K562 (cell line): ENCODE measurements at regions not wholly inside any gene's neighbourhood (a gene's known extent, or its start where the extent isn't known, plus 50 kb on each side); places are given as distances from the start of the nearest gene placed in this dataset.
A peak's percentile ranks its signal among the peaks of the same experiment; 100 is the strongest.

Source experiments
- ARID2 ChIP-seq: fragments of 450-650 bp; IDR thresholded peaks from 2 replicates; pipeline ENCODE4 v1.6.1; 2017; ENCODE audit warnings: antibody characterized with exemption, mild to moderate bottlenecking
- ASH1L ChIP-seq: fragments of 450-650 bp; IDR thresholded peaks from 2 replicates; pipeline ENCODE4 v1.6.1; 2018; ENCODE audit warnings: borderline replicate concordance, mild to moderate bottlenecking, low read depth; ENCODE audit not compliant: partially characterized antibody
- BCOR ChIP-seq: fragments of 450-650 bp; IDR thresholded peaks from 2 replicates; pipeline ENCODE4 v1.6.1; 2016
- BMI1 ChIP-seq: fragments of 150-350 bp; IDR thresholded peaks from 2 replicates; pipeline ENCODE4 v1.6.1; 2014; ENCODE audit warnings: low read length
- CC2D1A ChIP-seq: fragments of 450-650 bp; IDR thresholded peaks from 2 replicates; pipeline ENCODE4 v1.6.1; 2017; ENCODE audit warnings: mild to moderate bottlenecking
- DIDO1 ChIP-seq: fragments of 450-650 bp; IDR thresholded peaks from 2 replicates; pipeline ENCODE4 v1.6.1; 2016; ENCODE audit warnings: low read depth, missing biosample characterization, missing genetic modification characterization
- FOXK2 ChIP-seq, 2 experiments: fragments of 450-650 bp; IDR thresholded peaks in 1 of 2; conservative IDR thresholded peaks in 1 of 2; 2 replicates each; pipeline ENCODE4 v1.6.1; 2016; ENCODE audit warnings: low read depth in 2 of 2, mild to moderate bottlenecking in 1 of 2
- FOXM1 ChIP-seq, 2 experiments: fragments of 450-650 bp in 1 of 2; sonication (generic) in 1 of 2; formaldehyde crosslinking in 1 of 2; IDR thresholded peaks; 2 replicates each; pipeline versions ENCODE4 v1.6.1 to v1.9.0; 2017 to 2022; ENCODE audit warnings: low read depth in 2 of 2, mild to moderate bottlenecking in 2 of 2, missing genetic modification reagents in 1 of 2, moderate library complexity in 1 of 2
- GTF2E2 ChIP-seq: fragments of 200-800 bp; sonication (Bioruptor generic); IDR thresholded peaks from 2 replicates; pipeline ENCODE4 v1.6.1; 2016; ENCODE audit warnings: missing genetic modification characterization, missing compliant biosample characterization
- HDAC3 ChIP-seq: fragments of 450-650 bp; IDR thresholded peaks from 2 replicates; pipeline ENCODE4 v1.6.1; 2018; ENCODE audit warnings: borderline replicate concordance, mild to moderate bottlenecking, moderate library complexity; ENCODE audit not compliant: partially characterized antibody
- JUNB ChIP-seq: fragments of 450-650 bp; formaldehyde crosslinking; conservative IDR thresholded peaks from 2 replicates; pipeline ENCODE4 v1.4.0; 2020; ENCODE audit warnings: mild to moderate bottlenecking
- KDM1A ChIP-seq, 2 experiments: fragments of 450-650 bp; IDR thresholded peaks; 2 replicates each; pipeline ENCODE4 v1.6.1; 2016; ENCODE audit warnings: mild to moderate bottlenecking in 2 of 2
- LARP7 ChIP-seq: fragments of 450-650 bp; IDR thresholded peaks from 2 replicates; pipeline ENCODE4 v1.6.1; 2016
- MYC ChIP-seq, 2 experiments: fragments of 250-450 bp in 1 of 2; sonication (Bioruptor Pico) in 1 of 2; IDR thresholded peaks; 2 replicates each; pipeline versions ENCODE4 v1.5.1 to v1.6.1; 2012 to 2021; ENCODE audit warnings: low read depth in 2 of 2, borderline replicate concordance in 1 of 2, improper control_type of control experiment in 1 of 2, low read length in 1 of 2, mild to moderate bottlenecking in 1 of 2, moderate library complexity in 1 of 2
- RBM22 ChIP-seq: fragments of 200-400 bp; formaldehyde crosslinking; IDR thresholded peaks from 2 replicates; pipeline ENCODE4 v1.6.1; 2018; ENCODE audit warnings: low read length, low read depth; ENCODE audit not compliant: poor library complexity, severe bottlenecking
- RFX5 ChIP-seq: IDR thresholded peaks from 2 replicates; pipeline ENCODE4 v1.6.1; 2011; ENCODE audit warnings: low read depth, mild to moderate bottlenecking, improper control_type of control experiment, low read length
- THRAP3 ChIP-seq: fragments of 450-650 bp; IDR thresholded peaks from 2 replicates; pipeline ENCODE4 v1.6.1; 2016; ENCODE audit warnings: mild to moderate bottlenecking, inconsistent platforms, borderline replicate concordance
- ZKSCAN8 ChIP-seq: fragments of 200-800 bp; sonication (Bioruptor generic); IDR thresholded peaks from 2 replicates; pipeline ENCODE4 v1.6.1; 2016; ENCODE audit warnings: missing genetic modification characterization, missing compliant biosample characterization
- TF ChIP-seq, protein P1 (sequence below): fragments of 450-650 bp; formaldehyde crosslinking; IDR thresholded peaks from 2 replicates; pipeline ENCODE4 v1.4.0; 2022; ENCODE audit warnings: missing genetic modification characterization
- TF ChIP-seq, protein P2 (sequence below): fragments of 250-450 bp; sonication (Bioruptor Pico); IDR thresholded peaks from 2 replicates; pipeline ENCODE4 v1.8.0; 2021; ENCODE audit warnings: moderate library complexity, mild to moderate bottlenecking, inconsistent platforms
- TF ChIP-seq, protein P3 (sequence below): IDR thresholded peaks from 3 replicates; pipeline ENCODE4 v1.6.1; 2011; ENCODE audit warnings: borderline replicate concordance, mild to moderate bottlenecking, moderate library complexity; ENCODE audit not compliant: insufficient read length; ENCODE audit errors: extremely low read depth
- TF ChIP-seq, protein P4 (sequence below), 2 experiments: fragments of 450-650 bp in 1 of 2; sonication (generic) in 1 of 2; formaldehyde crosslinking in 1 of 2; IDR thresholded peaks in 1 of 2; conservative IDR thresholded peaks in 1 of 2; 2 replicates each; pipeline versions ENCODE4 v1.6.1 to v1.8.1; 2016 to 2023; ENCODE audit warnings: mild to moderate bottlenecking in 2 of 2, moderate library complexity in 2 of 2, inconsistent platforms in 1 of 2, missing genetic modification reagents in 1 of 2

DNA sequence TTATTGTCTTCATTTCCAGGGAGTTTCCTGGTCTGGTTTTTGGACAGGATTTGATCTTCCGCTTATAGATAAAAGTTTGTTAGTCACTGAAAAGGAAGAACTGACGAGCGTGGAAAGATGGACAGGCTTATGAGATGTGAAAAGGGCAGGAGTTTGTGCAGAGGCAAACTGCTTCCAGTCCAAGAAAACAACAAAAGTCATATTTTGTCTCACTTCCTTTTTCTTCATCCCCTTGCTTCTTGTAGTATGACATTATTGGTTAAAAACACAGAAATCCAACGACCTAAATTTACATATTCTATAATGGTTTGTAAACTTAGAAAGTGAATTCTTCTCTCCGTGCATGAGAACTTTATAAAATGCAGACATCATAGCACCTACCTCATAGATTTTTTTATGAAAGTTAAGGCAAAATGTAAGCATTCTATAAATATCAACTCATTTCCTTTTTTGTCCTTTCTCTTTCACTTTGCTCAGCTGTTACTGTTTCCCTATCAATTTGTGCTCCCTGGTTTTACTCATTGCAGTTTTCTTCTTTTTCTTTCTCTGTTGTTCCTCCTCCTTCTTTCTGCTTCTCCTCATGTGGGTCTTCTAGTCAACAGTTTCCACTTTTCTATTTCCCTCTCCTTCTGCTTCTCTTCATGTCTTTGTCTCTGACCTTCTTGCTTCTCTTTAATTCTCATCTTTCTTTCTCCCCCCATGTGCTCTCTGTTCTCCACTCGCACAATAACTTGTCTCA, 370.2 kb downstream of the ARL4A start (continued):
- TF ChIP-seq, protein P1, sequence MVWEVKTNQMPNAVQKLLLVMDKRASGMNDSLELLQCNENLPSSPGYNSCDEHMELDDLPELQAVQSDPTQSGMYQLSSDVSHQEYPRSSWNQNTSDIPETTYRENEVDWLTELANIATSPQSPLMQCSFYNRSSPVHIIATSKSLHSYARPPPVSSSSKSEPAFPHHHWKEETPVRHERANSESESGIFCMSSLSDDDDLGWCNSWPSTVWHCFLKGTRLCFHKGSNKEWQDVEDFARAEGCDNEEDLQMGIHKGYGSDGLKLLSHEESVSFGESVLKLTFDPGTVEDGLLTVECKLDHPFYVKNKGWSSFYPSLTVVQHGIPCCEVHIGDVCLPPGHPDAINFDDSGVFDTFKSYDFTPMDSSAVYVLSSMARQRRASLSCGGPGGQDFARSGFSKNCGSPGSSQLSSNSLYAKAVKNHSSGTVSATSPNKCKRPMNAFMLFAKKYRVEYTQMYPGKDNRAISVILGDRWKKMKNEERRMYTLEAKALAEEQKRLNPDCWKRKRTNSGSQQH (CRISPR knock-in tag), result 0 out of 2 replicates have a peak, but pooled peaks have one; percentile 17
- TF ChIP-seq JUNB (CRISPR knock-in tag) (no peak), ARID2 (0 out of 2 replicates have a peak, but pooled peaks have one; percentile 23), CC2D1A (peak; percentile 67; the same call in 1 of the 2 replicates), FOXM1 (IDR thresholded peaks at IDR 0.05; ENCODE audit: low read depth) (no peak), FOXM1 (CRISPR knock-in tag; IDR thresholded peaks at IDR 0.05; ENCODE audit: low read depth) (no peak), KDM1A (IDR thresholded peaks at IDR 0.05) (no peak), HDAC3 (no peak), GTF2E2 (no peak), ZKSCAN8 (no peak), MYC (IDR thresholded peaks at IDR 0.05; ENCODE audit: low read depth, low read length) (no peak), MYC (CRISPR knock-in tag; IDR thresholded peaks at IDR 0.05; ENCODE audit: borderline replicate concordance, low read depth) (no peak), RFX5 (no peak), FOXK2 (conservative IDR thresholded peaks at IDR 0.05 in 1 of 2, IDR thresholded peaks at IDR 0.05 in 1 of 2; ENCODE audit: low read depth in 2 of 2) (peak in 1 of 2 experiments; percentile 30; a peak in 1 of 4 replicates), THRAP3 (peak; percentile 53; the same call in 1 of the 2 replicates), ASH1L (no peak), BCOR (0 out of 2 replicates have a peak, but pooled peaks have one; percentile 31), DIDO1 (tag) (no peak), RBM22 (no peak), LARP7 (peak; percentile 67; the same call in 1 of the 2 replicates), BMI1 (no peak)
- TF ChIP-seq, protein P2, sequence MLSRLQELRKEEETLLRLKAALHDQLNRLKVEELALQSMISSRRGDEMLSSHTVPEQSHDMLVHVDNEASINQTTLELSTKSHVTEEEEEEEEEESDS (CRISPR knock-in tag), result no peak
- TF ChIP-seq, protein P3, sequence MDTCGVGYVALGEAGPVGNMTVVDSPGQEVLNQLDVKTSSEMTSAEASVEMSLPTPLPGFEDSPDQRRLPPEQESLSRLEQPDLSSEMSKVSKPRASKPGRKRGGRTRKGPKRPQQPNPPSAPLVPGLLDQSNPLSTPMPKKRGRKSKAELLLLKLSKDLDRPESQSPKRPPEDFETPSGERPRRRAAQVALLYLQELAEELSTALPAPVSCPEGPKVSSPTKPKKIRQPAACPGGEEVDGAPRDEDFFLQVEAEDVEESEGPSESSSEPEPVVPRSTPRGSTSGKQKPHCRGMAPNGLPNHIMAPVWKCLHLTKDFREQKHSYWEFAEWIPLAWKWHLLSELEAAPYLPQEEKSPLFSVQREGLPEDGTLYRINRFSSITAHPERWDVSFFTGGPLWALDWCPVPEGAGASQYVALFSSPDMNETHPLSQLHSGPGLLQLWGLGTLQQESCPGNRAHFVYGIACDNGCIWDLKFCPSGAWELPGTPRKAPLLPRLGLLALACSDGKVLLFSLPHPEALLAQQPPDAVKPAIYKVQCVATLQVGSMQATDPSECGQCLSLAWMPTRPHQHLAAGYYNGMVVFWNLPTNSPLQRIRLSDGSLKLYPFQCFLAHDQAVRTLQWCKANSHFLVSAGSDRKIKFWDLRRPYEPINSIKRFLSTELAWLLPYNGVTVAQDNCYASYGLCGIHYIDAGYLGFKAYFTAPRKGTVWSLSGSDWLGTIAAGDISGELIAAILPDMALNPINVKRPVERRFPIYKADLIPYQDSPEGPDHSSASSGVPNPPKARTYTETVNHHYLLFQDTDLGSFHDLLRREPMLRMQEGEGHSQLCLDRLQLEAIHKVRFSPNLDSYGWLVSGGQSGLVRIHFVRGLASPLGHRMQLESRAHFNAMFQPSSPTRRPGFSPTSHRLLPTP, result no peak
- TF ChIP-seq, protein P4, sequence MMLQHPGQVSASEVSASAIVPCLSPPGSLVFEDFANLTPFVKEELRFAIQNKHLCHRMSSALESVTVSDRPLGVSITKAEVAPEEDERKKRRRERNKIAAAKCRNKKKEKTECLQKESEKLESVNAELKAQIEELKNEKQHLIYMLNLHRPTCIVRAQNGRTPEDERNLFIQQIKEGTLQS (IDR thresholded peaks at IDR 0.05), result no peak
- TF ChIP-seq, protein P4 (CRISPR knock-in tag; conservative IDR thresholded peaks at IDR 0.05), result no peak
